RKO (cell line): ENCODE measurements at regions not wholly inside any gene's neighbourhood (a gene's known extent, or its start where the extent isn't known, plus 50 kb on each side); places are given as distances from the start of the nearest gene placed in this dataset.
"Not testable (repeated sequence)": the region's sequence is repeated elsewhere in the genome, so short reads cannot be mapped to it uniquely, and the experiment has no call there.

Experiments
- DNase-seq: peaks from one replicate; pipeline ENCODE4 v3.0.0-alpha.2; 2016; ENCODE audit warnings: low spot score

- DNase-seq: no peak
Measured at GRCh38 chr6:4677011-4677750, 99.0 kb upstream of the CDYL start.

GRCh38 chr6:4676016-4676415, 100.2 kb upstream of the CDYL start:
- no peak for DNase-seq

GRCh38 chr6:4675121-4675520, 101.1 kb upstream of the CDYL start:
- no peak for DNase-seq

- no peak for DNase-seq
Measured at GRCh38 chr6:4673861-4674260, 102.3 kb upstream of the CDYL start.

GRCh38 chr6:4672772-4673171, 103.4 kb upstream of the CDYL start:
- DNase-seq: no peak

- no peak for DNase-seq
Measured at GRCh38 chr6:4671587-4672115, 104.6 kb upstream of the CDYL start.

DNA sequence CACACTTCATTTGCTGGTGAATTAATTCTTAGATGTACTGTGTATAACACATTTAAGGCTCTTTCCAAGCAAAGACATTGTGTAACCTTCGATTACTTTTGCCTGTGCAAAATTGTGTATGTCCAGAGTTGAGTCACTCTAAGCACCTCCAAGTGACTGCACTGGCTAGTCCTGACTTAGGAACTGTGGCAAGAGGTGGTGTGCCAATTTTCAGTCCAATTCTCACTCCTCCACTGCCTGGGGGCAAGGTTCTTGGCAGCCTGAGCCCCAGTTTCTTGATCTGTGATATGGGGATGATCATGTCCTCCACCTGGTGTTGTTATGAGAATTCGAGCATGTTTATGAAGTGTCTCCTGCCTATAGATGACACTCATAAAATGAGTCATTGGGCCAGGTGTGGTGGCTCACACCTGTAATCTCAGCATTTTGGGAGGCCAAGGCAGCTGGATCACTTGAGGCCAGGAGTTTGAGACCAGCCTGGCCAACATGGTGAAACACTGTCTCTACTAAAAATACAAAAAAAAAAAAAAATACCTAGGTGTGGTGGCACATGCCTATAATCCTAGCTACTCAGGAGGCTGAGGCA, 105.3 kb upstream of the CDYL start:
- DNase-seq: no peak

DNA sequence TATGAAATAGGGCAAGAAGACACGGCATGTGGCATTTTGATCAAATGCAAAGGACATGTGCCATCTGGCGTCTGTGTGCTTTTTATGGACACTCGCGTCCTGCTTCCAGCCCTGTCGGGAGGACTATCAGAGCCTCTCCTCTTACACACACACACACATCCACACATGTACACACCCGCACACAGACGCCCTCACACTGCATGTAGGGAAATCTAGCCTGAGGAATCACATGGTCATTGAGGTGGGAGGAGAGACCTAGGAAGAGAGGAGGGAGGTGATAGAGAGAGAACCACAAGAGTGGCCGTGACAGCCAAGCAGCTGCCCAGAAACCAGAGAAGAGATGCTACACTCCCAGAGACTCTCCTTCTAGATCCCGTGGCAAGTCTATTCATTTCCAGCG, 105.9 kb upstream of the CDYL start:
- no peak for DNase-seq

DNA sequence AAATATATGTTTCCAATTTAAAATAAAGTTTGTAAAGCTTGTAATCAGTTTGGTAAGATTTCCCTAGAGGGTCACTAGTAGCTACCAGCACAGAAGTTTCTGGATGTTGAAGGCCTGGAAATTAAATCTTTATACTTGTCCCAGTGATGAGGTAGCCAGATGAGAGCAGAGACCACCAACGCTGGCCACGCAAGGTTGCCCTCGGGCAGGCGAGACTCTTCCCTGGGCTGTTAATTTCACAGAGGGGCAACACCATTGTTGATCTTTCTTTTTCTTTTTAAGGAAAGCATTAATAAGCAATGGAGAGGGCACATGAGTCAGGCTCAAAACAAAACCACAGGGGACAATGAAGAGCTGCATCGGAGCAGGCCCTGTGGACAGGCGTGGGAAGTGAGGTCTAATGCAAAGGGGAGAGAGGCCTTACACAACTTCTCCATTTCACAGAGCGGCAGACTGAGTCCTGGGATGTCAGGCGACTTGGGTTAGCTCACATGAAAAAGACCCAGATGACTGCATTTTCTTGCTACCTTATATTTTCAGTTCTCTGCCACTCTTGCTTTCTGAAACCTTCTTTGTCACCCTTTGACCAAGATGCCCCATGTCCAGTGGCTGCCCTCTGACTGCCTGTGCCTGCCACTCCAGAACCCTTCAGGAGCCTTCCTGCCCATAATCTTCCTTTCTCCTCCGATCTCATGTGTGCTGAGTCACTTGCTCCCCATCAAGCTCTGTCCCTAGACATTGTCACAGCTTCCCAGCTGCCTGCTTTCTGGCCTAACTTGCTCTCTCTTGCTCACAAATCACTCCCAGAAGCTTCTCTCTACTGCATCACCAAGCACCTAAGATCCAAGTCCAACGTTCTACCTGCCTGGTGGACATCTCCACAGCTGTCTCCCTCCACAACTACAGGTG, 107.7 kb upstream of the CDYL start:
- no peak for DNase-seq

DNA sequence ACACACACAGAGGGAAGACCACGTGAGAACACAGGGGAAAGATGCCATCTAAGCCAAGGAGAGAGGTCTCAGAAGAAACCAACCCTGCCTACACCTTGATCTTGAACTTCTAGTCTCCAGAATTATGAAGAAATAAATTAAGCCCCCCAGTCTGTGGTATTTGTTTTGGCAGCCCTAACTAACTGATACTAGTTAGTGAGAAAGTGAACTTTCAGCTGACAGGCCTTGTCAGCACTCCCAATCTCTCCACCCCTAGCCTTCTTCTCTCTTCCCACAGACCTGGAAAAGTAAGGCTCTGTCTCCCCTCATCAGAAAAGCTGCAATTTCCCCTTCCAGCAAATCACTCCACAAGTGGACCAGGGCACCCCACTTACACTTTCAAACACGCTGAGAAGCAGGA, 108.6 kb upstream of the CDYL start:
- no peak for DNase-seq

DNA sequence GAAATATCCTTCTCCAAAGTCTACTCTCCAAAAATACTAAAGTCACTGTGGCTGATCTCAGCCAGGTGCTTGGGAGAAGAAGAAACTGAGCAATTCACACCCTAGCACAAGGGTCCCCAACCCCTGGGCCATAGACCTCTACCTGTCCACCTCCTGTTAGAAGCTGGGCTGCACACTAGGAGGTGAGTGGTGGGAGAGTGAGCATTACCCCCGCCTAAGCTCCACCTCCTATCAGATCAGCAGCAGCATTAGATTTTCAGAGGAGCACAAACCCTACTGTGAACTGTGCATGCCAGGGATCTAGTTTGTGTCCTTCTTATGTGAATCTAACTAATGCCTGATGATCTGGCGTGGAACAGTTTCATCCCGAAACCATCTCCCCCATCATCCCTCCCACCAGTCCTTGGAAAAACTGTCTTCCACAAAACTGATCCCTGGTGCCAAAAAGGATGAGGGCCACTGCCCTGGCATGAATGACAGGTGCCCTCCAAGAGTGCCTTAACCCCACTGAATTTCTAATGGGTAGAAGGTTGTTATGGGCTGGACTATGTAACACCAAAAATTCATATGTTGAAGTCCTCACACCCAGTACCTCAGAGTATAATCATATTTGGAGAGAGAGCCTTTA, 109.2 kb upstream of the CDYL start:
- no peak for DNase-seq

DNA sequence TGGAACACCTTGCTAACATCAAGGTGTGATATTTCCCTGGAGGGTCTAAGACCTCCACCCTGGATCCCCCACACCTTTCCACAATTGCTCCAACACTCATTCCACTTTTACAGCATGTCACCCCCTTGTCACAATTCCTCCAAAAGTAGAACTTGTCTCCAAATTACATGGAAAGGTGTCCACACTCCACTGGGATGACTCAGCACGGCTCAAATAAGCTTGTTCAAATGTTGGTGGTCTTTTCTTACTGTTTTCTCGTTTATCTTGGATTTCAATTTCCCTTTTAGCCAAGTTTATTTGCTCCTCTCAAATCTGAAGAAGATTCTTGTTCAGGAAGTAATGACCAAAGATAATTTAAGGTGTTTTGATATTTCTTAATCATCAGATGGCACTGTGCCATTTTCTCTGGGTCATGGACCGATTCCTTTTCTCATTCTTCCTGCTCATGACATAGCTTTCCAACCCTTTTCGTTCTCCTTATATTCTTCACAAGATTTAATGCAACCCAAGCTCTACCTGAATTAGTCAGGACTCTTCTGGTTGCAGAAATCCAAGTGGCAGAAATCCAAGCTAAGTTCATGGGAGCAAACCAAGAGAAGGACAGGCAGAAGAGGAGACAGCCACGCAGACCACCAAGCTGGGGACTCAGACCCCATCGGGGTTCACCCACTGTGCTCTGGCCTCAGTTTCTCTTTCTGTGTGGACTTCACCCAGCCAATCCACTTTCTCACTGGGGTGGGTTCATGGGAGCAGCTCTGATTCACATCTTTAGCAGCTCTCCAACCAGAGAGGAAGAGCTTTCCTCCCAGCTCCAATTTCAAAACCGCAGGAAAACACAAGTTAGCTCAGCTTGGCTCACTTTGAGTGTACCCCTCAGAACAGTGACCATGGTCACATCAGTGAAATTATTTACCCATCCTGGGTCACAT, 110.5 kb upstream of the CDYL start:
- DNase-seq: no peak

DNA sequence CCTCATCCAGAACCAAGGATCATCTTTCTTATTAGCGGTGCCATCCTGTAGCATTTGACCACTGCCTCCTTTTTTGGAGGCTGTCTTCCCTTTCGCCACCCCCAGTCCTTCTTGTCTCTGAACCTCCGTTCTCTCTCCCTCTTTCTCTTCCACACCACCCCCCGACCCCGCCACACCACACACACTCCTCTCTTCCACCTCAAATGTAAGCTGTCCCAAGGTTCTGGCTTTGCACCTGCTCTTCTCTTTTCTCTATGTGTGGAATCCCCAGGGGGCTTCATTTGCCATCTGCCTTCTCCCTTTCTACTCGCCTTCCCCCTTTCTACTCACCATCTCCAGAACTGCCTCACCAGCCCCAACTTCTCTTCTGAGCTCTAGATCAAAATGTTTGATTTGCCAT, 111.3 kb upstream of the CDYL start:
- no peak for DNase-seq

DNA sequence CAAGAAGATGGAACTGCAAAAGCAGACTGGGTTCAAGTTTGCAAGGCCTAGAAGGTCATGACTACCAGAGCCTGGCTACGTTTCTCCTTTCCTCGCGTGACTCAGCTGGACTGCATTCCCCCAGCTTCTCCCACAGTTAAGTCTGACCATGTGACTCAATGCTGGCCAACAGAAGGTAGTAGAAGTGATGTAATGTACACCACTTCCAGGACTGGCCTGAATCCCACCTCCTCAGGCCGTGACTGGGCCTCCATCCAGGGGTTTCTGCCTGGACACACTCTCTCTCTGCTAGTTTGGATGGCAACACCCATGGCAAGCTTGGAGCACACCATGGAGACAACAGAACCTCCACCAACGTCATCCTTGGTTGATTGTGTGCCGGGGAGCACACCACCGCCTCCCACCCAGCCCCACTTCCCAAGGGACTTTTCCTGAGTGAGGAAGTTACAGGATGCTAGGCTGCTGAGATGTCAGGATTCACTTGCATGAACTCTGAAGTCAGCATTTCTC, 112.0 kb upstream of the CDYL start:
- DNase-seq: no peak

DNA sequence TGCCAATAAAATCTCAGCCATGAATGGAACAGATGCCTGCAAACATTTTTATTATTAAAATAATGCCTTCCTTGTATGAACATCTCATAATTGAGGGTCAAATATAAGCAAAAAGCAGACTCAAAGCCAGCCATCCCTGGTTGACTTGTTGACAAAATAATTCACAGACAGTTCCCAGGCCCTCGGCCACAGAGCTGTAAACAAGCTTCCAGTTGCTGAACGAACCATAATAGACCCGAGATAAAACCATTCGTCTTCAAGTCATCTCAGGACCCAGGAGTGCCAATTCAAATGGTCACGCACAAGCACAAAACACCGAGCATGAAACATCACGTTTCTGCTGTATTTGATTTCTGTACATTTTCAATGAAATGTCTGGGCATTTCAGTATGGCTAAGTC, 113.3 kb upstream of the CDYL start:
- DNase-seq: no peak

DNA sequence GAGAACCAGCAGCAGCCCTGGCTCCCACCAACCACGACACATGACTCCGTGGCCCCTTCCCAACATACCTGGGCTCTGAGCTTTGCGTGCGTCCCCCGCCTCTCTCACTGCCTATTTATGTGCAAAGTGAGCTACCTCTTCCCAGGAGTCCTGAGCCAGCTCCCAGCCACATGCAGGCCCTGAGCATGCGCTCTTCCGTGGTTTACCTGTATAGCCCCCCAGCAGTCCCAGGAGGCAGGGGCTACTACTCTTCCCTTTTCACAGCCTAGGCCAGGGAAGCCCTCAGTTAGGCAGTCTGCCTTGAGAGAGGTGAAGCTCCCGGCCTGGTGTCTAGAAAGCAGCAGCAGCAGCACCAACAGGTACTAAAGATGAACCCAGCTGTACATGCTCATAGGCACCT, 114.8 kb upstream of the CDYL start:
- DNase-seq: no peak

GRCh38 chr6:4660377-4661321, 115.6 kb upstream of the CDYL start:
- DNase-seq: no peak

DNA sequence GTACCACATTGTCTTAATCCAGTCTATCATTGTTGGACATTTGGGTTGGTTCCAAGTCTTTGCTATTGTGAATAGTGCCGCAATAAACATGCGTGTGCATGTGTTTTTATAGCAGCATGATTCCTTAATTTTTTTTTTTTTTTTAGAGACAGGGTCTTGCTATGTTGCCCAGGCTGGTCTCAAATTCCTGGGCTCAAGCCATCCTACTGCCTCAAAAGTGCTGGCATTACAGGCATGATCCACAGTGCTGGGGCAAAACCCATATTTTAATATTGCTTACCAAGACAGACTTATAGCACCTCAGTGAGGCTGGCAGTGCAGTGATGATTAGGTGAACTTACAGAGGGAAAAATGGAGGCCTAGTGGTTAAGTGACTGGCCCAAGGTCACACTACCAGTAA, 116.5 kb upstream of the CDYL start:
- not testable (repeated sequence) for DNase-seq

- no peak for DNase-seq
Measured at GRCh38 chr6:4658486-4658885, 117.7 kb upstream of the CDYL start.

- DNase-seq: no peak
Measured at GRCh38 chr6:4656106-4656505, 120.1 kb upstream of the CDYL start.
